ENCODE measurements at regions not wholly inside any gene's neighbourhood (a gene's known extent, or its start where the extent isn't known, plus 50 kb on each side); places are given as distances from the start of the nearest gene placed in this dataset.
"Not testable (repeated sequence)": the region's sequence is repeated elsewhere in the genome, so short reads cannot be mapped to it uniquely, and the experiment has no call there.

DNA sequence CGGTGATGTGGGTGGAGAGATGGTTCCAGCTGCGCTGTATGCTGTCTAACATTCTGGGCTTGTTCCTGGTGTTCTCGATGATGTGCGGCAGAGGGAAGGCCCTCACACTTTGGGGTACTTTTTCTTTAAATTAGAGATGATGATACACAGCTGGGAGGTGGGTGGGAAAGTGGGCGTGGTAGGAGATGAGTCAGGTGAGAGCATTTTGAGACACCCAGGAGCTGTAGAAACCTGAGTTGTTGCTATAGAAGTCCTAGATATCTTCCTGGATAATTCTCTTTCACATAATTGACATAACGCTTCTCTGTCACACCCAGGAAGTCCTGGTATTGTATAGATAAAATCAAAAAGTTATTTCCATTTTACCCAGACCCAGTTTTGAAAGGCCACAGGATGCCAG is 103.8 kb upstream of the ALKAL2 start:
- TF ChIP-seq, protein P1, sequence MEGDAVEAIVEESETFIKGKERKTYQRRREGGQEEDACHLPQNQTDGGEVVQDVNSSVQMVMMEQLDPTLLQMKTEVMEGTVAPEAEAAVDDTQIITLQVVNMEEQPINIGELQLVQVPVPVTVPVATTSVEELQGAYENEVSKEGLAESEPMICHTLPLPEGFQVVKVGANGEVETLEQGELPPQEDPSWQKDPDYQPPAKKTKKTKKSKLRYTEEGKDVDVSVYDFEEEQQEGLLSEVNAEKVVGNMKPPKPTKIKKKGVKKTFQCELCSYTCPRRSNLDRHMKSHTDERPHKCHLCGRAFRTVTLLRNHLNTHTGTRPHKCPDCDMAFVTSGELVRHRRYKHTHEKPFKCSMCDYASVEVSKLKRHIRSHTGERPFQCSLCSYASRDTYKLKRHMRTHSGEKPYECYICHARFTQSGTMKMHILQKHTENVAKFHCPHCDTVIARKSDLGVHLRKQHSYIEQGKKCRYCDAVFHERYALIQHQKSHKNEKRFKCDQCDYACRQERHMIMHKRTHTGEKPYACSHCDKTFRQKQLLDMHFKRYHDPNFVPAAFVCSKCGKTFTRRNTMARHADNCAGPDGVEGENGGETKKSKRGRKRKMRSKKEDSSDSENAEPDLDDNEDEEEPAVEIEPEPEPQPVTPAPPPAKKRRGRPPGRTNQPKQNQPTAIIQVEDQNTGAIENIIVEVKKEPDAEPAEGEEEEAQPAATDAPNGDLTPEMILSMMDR (IDR thresholded peaks at IDR 0.05; ENCODE audit: low read length, missing control alignments), result no peak
- H3K4me3 ChIP-seq (replicated peaks; ENCODE audit: low read depth, low read length), result no peak overlapping the region
- DNase-seq (ENCODE audit: low read depth), result no peak

DNA sequence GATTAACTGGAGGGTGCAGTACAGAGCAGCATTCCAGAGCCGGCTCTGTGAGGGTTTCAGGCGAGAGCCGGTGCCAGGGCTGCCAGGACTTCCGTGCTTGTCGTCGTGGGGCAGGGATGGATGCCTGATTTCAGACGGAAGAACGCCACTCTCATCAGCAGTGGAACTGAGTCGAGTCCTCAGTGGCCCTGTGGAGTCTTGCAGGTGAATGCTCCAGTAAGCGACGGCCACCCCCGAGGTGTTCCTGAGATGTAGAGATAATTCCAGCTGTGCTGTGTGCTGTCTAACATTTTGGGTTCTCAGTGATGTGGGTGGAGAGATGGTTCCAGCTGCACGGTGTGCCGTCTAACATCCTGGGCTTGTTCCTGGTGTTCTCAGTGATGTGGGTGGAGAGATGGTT is 103.1 kb upstream of the ALKAL2 start:
- DNase-seq (ENCODE audit: low read depth), result no peak
- TF ChIP-seq, protein P1 (IDR thresholded peaks at IDR 0.05; ENCODE audit: low read length, missing control alignments), result no peak
- no peak overlapping the region for H3K4me3 ChIP-seq (replicated peaks; ENCODE audit: low read depth, low read length)

DNA sequence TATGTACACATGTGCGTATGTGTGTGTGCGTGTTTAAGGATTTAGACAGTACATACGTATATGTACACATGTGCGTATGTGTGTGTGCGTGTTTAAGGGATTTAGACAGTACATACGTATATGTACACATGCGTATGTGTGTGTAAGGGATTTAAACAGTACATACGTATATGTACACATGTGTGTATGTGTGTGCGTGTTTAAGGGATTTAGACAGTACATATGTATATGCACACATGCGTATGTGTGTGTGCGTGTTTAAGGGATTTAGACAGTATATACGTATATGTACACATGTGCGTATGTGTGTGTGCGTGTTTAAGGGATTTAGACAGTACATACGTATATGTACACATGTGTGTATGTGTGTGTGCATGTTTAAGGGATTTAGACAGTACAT is 102.1 kb upstream of the ALKAL2 start:
- DNase-seq (ENCODE audit: low read depth); H3K4me3 ChIP-seq (replicated peaks; ENCODE audit: low read depth, low read length): not testable (repeated sequence)

DNA sequence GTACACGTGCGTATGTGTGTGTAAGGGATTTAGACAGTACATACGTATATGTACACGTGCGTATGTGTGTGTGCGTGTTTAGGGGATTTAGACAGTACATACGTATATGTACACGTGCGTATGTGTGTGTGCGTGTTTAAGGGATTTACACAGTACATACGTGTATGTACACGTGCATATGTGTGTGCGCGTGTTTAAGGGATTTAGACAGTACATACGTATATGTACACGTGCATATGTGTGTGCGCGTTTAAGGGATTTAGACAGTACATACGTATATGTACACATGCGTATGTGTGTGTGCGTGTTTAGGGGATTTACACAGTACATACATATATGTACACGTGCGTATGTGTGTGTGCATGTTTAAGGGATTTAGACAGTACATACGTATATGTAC is 100.9 kb upstream of the ALKAL2 start:
- not testable (repeated sequence) for DNase-seq (ENCODE audit: low read depth); H3K4me3 ChIP-seq (replicated peaks; ENCODE audit: low read depth, low read length)

DNA sequence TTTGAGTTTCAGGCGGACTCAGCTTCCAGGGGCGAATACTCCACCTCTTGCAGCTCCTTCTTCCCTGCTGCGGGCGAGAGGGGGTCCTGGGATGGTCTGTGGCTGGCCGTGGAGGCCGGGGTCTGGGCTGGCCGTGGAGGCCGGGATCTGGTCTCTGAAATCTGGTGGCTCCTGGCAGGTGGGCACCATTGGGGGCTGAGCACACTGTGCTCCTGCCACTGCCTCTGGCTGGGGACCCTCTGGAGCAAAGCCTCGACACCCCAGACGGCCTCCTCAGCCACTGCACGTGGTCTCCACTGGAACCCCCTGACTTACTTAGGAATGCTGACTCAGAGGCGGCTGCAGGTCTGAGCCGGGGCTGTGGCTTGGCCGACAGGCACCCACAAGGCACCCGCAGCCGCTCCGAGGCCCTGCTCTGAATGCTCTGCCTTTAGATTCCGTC is 100.1 kb upstream of the ALKAL2 start:
- TF ChIP-seq, protein P1 (IDR thresholded peaks at IDR 0.05; ENCODE audit: low read length, missing control alignments), result no peak
- DNase-seq (ENCODE audit: low read depth), result no peak
- H3K4me3 ChIP-seq (replicated peaks; ENCODE audit: low read depth, low read length), result no peak overlapping the region

DNA sequence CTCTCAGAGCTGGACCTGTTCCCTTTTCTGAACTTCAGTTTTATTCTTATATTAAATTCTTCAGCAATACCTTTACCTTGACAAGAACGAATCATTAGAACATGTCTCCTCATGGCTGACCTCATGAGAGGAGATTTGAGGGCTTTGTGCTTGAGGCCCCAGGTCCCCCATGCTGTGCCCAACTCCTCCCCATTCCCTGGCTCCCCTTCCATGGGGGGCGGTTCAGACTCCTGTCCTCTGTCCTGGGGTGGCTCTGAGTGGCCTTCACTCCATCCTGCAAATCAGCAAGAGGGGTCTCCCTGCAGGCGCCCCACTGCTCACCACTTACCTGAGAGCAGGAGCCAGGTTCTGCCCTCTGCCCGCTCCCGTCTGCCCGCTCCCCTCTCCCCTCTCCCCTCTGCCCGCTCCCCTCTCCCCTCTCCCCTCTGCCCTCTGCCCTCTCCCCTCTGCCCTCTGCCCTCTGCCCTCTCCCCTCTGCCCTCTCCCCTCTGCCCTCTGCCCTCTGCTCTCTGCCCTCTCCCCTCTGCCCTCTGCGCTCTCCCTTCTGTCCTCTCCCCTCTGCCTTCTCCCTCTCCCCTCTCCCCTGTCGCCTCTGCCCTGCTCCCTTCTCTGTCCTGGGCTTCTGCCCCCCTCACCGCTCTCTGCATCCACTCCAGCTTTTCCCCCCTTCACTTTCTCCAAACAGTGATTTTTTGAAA is 98.7 kb upstream of the ALKAL2 start:
- H3K4me3 ChIP-seq (replicated peaks; ENCODE audit: low read depth, low read length), result no peak overlapping the region
- TF ChIP-seq, protein P1 (IDR thresholded peaks at IDR 0.05; ENCODE audit: low read length, missing control alignments), result no peak
- DNase-seq (ENCODE audit: low read depth), result no peak

DNA sequence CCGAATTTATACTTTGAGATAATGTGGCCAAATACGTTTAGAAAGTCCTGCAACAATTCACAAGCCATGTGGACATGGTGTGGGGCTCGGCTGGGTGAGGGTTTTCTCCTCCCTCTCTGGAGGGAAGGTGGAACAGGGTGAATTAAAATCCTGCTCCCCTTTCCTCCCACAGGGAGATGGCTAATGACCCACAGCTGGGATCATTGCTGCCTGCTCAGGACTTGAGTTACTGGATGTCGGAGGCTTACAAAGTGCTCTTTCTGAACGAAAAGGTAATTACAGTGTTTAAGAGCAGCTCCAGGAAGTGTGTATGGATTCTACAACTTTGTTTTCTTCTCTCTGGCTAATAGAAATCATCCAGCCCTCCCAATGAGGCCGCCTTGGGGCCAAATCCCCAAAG is 97.9 kb upstream of the ALKAL2 start:
- TF ChIP-seq, protein P1 (IDR thresholded peaks at IDR 0.05; ENCODE audit: low read length, missing control alignments), result no peak
- no peak for DNase-seq (ENCODE audit: low read depth)
- H3K4me3 ChIP-seq (replicated peaks; ENCODE audit: low read depth, low read length), result no peak overlapping the region

DNA sequence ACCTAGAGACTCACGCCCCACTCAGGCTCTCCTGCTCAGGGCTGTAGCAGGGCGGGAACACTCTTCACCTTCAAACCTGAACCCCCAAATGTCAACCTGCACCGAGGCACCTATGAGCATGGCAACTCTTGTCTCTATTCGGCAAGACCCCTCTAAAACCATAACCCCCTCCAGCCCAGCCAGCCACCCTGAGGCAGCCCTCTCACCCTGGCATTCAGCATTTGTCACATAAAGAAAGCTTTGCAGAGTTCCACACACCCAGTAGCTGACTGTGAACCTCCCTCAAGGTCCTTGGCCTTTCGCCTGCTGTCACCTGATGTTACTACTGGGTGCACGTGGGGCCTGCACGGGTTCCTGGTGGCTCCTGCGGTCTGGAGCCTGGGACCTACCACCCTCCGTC is 97.2 kb upstream of the ALKAL2 start:
- H3K4me3 ChIP-seq (replicated peaks; ENCODE audit: low read depth, low read length), result no peak overlapping the region
- DNase-seq (ENCODE audit: low read depth), result no peak
- TF ChIP-seq, protein P1 (IDR thresholded peaks at IDR 0.05; ENCODE audit: low read length, missing control alignments), result no peak

All from fibroblast of pulmonary artery (primary cell).